ENCODE measurements at regions not wholly inside any gene's neighbourhood (a gene's known extent, or its start where the extent isn't known, plus 50 kb on each side); places are given as distances from the start of the nearest gene placed in this dataset.

DNA sequence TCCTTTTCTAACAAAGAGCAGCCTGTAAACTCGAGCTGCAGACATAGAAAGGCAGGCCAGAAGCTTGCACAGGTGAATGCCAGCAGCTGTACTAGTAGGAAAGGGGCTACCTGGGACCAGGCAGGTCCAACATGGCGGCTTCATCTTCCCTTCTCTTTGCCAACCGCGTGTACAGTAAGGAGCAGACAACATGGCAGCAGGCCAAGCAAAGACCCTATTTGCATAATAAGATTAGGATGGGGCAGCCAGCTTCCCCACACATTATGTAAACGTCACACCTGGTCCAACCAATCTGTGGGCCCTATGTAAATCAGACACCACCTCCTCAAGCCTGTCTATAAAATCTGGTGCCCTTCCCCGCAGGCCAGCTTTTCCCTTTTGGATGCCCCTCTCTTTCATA, 1186.5 kb upstream of the AUTS2 start:
- Histone ChIP-seq H3K27me3 (ENCODE audit: insufficient read depth, low read length, poor library complexity) (no peaks in the 10 kb centered on the region), H3K36me3 (ENCODE audit: insufficient read depth, low read length) (no peaks in the 10 kb centered on the region), H4K20me1 (ENCODE audit: insufficient read depth, low read length) (no peaks in the 10 kb centered on the region), H3K4me2 (ENCODE audit: insufficient read depth, low read length) (no peak overlapping the region), H3K79me2 (ENCODE audit: insufficient read depth, low read length) (no peaks in the 10 kb centered on the region), H3K9me3 (ENCODE audit: insufficient read depth, low read length, severe bottlenecking) (no peaks in the 10 kb centered on the region), H3K9ac (ENCODE audit: low read depth, low read length) (no peak overlapping the region), H3K4me3 (ENCODE audit: low read depth in 1 of 2, low read length in 2 of 2) (no peak overlapping the region), H3K27ac (ENCODE audit: low read length) (no peak overlapping the region), H3K4me1 (ENCODE audit: insufficient read depth, low read length) (no peaks in the 10 kb centered on the region), H2AFZ (ENCODE audit: low read depth, low read length) (no peak overlapping the region)
- ATAC-seq (ENCODE audit: insufficient read depth, low read depth) (no peak), DNase-seq (no peak)
- no peak for TF ChIP-seq CTCF (IDR thresholded peaks at IDR 0.05; ENCODE audit: borderline replicate concordance, extremely low read depth, low read length, poor library complexity, severe bottlenecking)
- TF ChIP-seq EZH2 (IDR thresholded peaks at IDR 0.05; ENCODE audit: borderline replicate concordance, low read depth, low read length, severe bottlenecking) = no peak

- Histone ChIP-seq H3K27ac (ENCODE audit: low read length) (no peak overlapping the region), H2AFZ (ENCODE audit: low read depth, low read length) (no peak overlapping the region), H3K27me3 (ENCODE audit: insufficient read depth, low read length, poor library complexity) (no peaks in the 10 kb centered on the region), H3K4me1 (ENCODE audit: insufficient read depth, low read length) (no peaks in the 10 kb centered on the region), H3K9me3 (ENCODE audit: insufficient read depth, low read length, severe bottlenecking) (no peaks in the 10 kb centered on the region), H3K79me2 (ENCODE audit: insufficient read depth, low read length) (no peaks in the 10 kb centered on the region), H3K4me3 (ENCODE audit: low read depth in 1 of 2, low read length in 2 of 2) (no peak overlapping the region), H3K4me2 (ENCODE audit: insufficient read depth, low read length) (no peak overlapping the region), H3K36me3 (ENCODE audit: insufficient read depth, low read length) (no peaks in the 10 kb centered on the region), H3K9ac (ENCODE audit: low read depth, low read length) (no peak overlapping the region), H4K20me1 (ENCODE audit: insufficient read depth, low read length) (no peaks in the 10 kb centered on the region)
- TF ChIP-seq CTCF (IDR thresholded peaks at IDR 0.05; ENCODE audit: borderline replicate concordance, extremely low read depth, low read length, poor library complexity, severe bottlenecking) (no peak), EZH2 (IDR thresholded peaks at IDR 0.05; ENCODE audit: borderline replicate concordance, low read depth, low read length, severe bottlenecking) (no peak)
- DNase-seq (no peak), ATAC-seq (ENCODE audit: insufficient read depth, low read depth) (no peak)
Observed at GRCh38 chr7:68414631-68415425, 1183.4 kb upstream of the AUTS2 start.

GRCh38 chr7:68417002-68417401, 1181.3 kb upstream of the AUTS2 start:
- Histone ChIP-seq H3K4me3 (ENCODE audit: low read depth in 1 of 2, low read length in 2 of 2) (no peak overlapping the region), H2AFZ (ENCODE audit: low read depth, low read length) (no peak overlapping the region), H3K4me1 (ENCODE audit: insufficient read depth, low read length) (no peaks in the 10 kb centered on the region), H3K4me2 (ENCODE audit: insufficient read depth, low read length) (no peak overlapping the region), H4K20me1 (ENCODE audit: insufficient read depth, low read length) (no peaks in the 10 kb centered on the region), H3K36me3 (ENCODE audit: insufficient read depth, low read length) (no peaks in the 10 kb centered on the region), H3K27ac (ENCODE audit: low read length) (no peak overlapping the region), H3K27me3 (ENCODE audit: insufficient read depth, low read length, poor library complexity) (no peaks in the 10 kb centered on the region), H3K79me2 (ENCODE audit: insufficient read depth, low read length) (no peaks in the 10 kb centered on the region), H3K9ac (ENCODE audit: low read depth, low read length) (no peak overlapping the region), H3K9me3 (ENCODE audit: insufficient read depth, low read length, severe bottlenecking) (no peaks in the 10 kb centered on the region)
- TF ChIP-seq EZH2 (IDR thresholded peaks at IDR 0.05; ENCODE audit: borderline replicate concordance, low read depth, low read length, severe bottlenecking) = no peak
- TF ChIP-seq CTCF (IDR thresholded peaks at IDR 0.05; ENCODE audit: borderline replicate concordance, extremely low read depth, low read length, poor library complexity, severe bottlenecking) = no peak
- no peak for DNase-seq
- ATAC-seq (ENCODE audit: insufficient read depth, low read depth) = no peak

Data from DND-41 (cell line).